Coronary artery (tissue), 2 donors: ENCODE measurements at regions not wholly inside any gene's neighbourhood (a gene's known extent, or its start where the extent isn't known, plus 50 kb on each side); places are given as distances from the start of the nearest gene placed in this dataset.

ENCODE experiments used
- DNase-seq: peaks from one replicate; pipeline ENCODE4 v3.0.0-alpha.2; 2017; ENCODE audit warnings: low spot score
- H3K27ac ChIP-seq, 2 donors: fragments of 200-600 bp; sonication (generic); one replicate each; pipeline ENCODE4 v1.5.1; 2016 to 2019
- H3K4me3 ChIP-seq: fragments of 200-600 bp; sonication (generic); 2 replicates; pipeline ENCODE4 v1.5.1; 2016; ENCODE audit warnings: mild to moderate bottlenecking, moderate library complexity
- TF ChIP-seq, protein P1 (sequence below): fragments of 200-600 bp; sonication (generic); IDR thresholded peaks from one replicate; pipeline ENCODE4 v1.5.1; 2019; ENCODE audit warnings: antibody characterized with exemption

- TF ChIP-seq, protein P1, sequence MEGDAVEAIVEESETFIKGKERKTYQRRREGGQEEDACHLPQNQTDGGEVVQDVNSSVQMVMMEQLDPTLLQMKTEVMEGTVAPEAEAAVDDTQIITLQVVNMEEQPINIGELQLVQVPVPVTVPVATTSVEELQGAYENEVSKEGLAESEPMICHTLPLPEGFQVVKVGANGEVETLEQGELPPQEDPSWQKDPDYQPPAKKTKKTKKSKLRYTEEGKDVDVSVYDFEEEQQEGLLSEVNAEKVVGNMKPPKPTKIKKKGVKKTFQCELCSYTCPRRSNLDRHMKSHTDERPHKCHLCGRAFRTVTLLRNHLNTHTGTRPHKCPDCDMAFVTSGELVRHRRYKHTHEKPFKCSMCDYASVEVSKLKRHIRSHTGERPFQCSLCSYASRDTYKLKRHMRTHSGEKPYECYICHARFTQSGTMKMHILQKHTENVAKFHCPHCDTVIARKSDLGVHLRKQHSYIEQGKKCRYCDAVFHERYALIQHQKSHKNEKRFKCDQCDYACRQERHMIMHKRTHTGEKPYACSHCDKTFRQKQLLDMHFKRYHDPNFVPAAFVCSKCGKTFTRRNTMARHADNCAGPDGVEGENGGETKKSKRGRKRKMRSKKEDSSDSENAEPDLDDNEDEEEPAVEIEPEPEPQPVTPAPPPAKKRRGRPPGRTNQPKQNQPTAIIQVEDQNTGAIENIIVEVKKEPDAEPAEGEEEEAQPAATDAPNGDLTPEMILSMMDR = no peak
- H3K4me3 ChIP-seq = no peak overlapping the region
- no peak overlapping the region for H3K27ac ChIP-seq
- DNase-seq = no peak
These were observed 231.2 kb upstream of the PLEKHG7 start for GRCh38 chr12:92471551-92471950.

GRCh38 chr12:92470608-92471021, 232.2 kb upstream of the PLEKHG7 start:
- TF ChIP-seq, protein P1 = no peak
- DNase-seq = no peak
- no peak overlapping the region for H3K4me3 ChIP-seq
- H3K27ac ChIP-seq = no peak overlapping the region

DNA sequence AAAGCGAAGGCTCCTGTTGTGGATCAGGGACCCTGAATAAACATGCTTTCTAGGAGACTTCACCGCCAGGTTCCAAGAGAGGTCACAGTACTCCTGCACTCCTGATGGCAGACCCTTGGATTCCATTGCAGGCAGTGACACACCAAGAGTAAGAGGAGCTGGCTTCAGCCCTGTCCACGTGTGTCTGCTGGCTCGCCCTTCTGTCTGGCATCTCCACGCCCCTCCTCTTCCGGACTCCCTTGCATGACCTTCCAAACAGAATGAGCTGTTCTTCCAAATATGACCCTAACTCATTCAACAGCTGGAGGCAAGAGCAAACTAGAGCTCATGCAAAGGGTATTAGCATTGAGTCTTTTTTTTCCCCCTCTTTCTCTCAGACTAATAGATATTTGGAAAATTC, 233.0 kb upstream of the PLEKHG7 start:
- H3K4me3 ChIP-seq = no peak overlapping the region
- no peak for DNase-seq
- no peak overlapping the region for H3K27ac ChIP-seq
- TF ChIP-seq, protein P1 = no peak

DNA sequence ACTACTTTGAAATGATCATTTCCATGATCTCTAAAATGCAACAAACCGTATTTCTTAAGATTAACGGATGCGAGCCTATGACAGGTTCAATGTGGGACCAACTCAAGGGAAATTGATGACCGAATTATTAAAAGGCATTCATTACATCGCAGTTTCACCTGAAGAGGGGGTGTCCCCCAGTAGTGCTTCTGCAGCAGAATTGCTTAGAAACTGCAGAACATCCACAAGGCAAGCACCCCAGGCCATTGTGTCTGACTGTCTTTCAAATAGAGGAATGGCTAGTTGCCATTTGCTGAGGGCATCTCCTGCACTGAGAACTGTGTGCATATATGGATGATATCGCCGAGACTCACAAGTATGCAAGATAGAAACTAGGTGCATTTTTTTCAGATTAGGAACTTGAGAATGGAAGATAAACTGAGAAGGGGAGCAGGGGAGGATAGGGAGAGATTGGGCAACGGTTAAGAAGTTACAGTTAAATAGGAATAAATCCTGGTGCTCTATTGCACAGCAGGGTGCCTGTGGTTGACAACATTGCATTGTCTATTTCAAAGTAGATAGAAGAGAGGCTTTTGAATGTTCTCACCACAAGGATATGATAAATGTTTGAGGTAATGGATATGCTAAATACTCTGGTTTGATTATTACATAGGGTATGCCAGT, 234.3 kb upstream of the PLEKHG7 start:
- no peak for DNase-seq
- no peak overlapping the region for H3K27ac ChIP-seq

DNA sequence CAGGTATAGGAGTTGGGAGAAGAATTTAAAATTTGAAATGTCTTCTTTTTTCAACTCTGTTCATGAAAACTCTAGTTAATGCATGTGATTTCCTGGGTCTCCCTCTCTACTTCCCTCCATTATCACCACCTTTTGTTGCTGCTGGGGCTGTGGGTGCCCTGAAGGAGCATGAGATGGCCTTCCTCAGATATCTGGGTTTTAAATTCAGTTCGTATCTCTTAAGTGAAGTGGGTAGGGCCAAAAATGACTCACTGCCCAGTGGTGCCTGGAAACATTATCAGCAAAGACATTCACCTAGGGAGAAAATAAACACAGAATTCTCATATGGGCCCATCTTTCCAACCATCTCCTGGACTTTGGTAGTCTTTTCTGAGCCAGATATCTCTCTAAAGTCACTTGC, 234.9 kb upstream of the PLEKHG7 start:
- TF ChIP-seq, protein P1 = no peak
- Histone ChIP-seq H3K27ac (no peak overlapping the region), H3K4me3 (no peak overlapping the region)
- no peak for DNase-seq

More for the DNA sequence above, 234.3 kb upstream of the PLEKHG7 start:
- H3K4me3 ChIP-seq = no peak overlapping the region
- TF ChIP-seq, protein P1 = no peak

DNA sequence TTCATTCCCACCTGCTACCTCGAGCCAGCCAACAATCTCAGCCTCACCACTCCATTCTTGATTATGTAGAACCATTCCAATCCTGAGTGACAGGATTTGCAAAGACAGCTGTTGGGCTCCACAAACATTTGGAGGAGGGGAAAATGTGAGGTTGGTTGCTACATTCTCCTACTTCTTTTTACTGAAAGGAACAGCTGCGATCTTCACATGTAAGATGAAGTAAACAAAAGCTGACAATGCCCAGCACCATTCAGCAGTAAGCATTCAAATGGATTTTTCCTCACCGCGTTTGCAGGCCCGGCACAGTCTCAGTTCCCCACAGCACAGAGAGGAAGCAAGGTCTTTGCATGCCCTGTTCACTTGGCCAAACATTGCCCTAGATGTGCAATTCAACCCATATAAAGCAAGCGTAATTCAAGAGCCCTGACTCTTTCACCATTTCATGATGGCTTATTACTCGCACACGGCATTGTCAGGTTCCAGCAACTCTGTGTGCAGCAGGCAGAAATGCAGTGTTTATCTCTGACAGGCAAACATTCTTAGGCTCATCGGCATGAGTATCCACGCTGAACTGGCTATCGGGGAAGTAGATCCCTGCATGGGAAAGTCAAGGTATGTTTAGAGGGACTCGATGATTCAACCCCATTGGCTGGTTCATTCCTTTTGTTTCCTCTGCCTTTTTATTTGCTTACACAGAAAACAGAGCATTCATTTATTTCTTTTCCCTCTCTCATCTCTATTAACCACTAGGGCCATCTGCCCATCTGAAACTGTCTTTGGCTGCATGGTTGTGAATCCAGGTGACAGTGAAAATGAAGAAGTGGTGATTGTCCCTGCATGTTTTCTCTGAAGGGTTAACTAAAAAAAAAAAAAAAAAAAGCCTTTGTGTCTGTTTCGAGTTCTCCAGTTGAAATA, 236.1 kb upstream of the PLEKHG7 start:
- no peak overlapping the region for H3K4me3 ChIP-seq
- DNase-seq = no peak
- TF ChIP-seq, protein P1 = no peak

More for the DNA sequence above, 236.1 kb upstream of the PLEKHG7 start:
- no peak overlapping the region for H3K27ac ChIP-seq
